ENCODE measurements at regions not wholly inside any gene's neighbourhood (a gene's known extent, or its start where the extent isn't known, plus 50 kb on each side); places are given as distances from the start of the nearest gene placed in this dataset.

DNA sequence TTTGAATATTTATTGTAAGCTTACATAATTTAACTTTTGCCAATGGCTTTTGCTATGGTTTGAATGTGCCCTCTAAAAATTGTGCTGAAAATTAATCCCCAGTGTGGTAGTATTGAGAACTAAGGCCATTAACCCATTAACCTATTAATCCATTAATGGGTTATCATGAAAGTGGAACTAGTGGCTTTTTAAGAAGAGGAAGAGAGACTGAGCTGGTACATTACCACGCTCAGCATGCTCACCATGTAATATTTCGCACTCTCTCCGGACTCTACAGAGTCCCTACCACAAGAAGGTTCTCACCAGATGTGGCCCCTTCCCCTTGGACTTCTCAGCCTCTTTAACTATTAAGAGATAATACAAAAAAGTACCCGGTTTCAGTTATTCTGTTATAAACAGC, 164.4 kb upstream of the ZRANB2 start:
- no peak for DNase-seq (ENCODE audit: low spot score)
- no peak overlapping the region for H3K4me3 Mint-ChIP-seq (ENCODE audit: unreplicated experiment)
- H3K27me3 Mint-ChIP-seq (ENCODE audit: low read depth) = no peaks in the 10 kb centered on the region
- TF ChIP-seq, protein P1, sequence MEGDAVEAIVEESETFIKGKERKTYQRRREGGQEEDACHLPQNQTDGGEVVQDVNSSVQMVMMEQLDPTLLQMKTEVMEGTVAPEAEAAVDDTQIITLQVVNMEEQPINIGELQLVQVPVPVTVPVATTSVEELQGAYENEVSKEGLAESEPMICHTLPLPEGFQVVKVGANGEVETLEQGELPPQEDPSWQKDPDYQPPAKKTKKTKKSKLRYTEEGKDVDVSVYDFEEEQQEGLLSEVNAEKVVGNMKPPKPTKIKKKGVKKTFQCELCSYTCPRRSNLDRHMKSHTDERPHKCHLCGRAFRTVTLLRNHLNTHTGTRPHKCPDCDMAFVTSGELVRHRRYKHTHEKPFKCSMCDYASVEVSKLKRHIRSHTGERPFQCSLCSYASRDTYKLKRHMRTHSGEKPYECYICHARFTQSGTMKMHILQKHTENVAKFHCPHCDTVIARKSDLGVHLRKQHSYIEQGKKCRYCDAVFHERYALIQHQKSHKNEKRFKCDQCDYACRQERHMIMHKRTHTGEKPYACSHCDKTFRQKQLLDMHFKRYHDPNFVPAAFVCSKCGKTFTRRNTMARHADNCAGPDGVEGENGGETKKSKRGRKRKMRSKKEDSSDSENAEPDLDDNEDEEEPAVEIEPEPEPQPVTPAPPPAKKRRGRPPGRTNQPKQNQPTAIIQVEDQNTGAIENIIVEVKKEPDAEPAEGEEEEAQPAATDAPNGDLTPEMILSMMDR (IDR thresholded peaks at IDR 0.05) = no peak
- H3K9me3 Mint-ChIP-seq (ENCODE audit: low read depth) = no peaks in the 10 kb centered on the region
- no peaks in the 10 kb centered on the region for H3K36me3 Mint-ChIP-seq (ENCODE audit: low read depth)
- no peak overlapping the region for H3K27ac Mint-ChIP-seq (ENCODE audit: unreplicated experiment)
- no peaks in the 10 kb centered on the region for H3K4me1 Mint-ChIP-seq (ENCODE audit: low read depth)

DNA sequence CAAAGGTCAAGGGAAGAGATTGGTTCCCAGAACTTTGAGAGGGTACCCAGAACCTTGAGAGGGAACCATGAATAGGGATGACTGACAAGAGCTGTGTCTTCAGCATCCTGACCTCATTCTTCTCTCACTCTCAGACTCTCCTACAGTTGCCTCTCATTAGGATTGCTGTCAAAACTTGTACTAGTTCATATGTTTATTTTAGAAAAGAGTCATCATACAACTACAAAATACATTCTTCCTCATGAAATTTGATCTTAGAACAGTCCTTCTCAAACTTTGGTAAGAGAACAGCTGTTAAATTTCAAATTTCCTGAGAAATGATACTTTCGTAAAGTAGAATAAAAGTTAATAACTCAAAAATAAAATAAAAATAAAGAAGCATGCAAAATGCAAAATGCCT, 161.4 kb upstream of the ZRANB2 start:
- H3K27ac Mint-ChIP-seq (ENCODE audit: unreplicated experiment) = no peak overlapping the region
- DNase-seq (ENCODE audit: low spot score) = no peak
- H3K4me3 Mint-ChIP-seq (ENCODE audit: unreplicated experiment) = no peak overlapping the region
- H3K9me3 Mint-ChIP-seq (ENCODE audit: low read depth) = no peaks in the 10 kb centered on the region
- no peaks in the 10 kb centered on the region for H3K36me3 Mint-ChIP-seq (ENCODE audit: low read depth)
- no peaks in the 10 kb centered on the region for H3K4me1 Mint-ChIP-seq (ENCODE audit: low read depth)
- H3K27me3 Mint-ChIP-seq (ENCODE audit: low read depth) = no peaks in the 10 kb centered on the region
- TF ChIP-seq, protein P1 (IDR thresholded peaks at IDR 0.05) = no peak

DNA sequence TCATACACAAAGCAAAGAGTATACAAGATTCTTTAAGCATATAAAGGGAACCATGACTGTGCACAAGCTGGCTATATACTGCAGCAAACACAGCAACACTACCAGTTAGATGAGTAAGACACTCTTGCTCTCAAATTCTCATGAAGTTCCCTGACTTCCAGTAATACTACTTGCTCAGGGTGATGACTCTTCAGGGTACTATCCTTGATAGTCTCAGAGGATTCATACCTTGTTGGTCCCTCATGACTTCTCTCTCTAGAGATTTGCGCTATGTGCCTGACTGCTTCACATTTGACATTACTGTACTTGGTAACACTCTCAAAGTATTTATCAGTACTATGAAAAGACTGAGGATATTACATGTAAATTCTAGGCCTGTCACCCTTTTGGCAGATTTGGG, 159.8 kb upstream of the ZRANB2 start:
- Mint-ChIP-seq H3K27ac (ENCODE audit: unreplicated experiment) (no peak overlapping the region), H3K9me3 (ENCODE audit: low read depth) (no peaks in the 10 kb centered on the region), H3K4me3 (ENCODE audit: unreplicated experiment) (no peak overlapping the region), H3K36me3 (ENCODE audit: low read depth) (no peaks in the 10 kb centered on the region), H3K27me3 (ENCODE audit: low read depth) (peaks cover 5% of the 10 kb centered on the region), H3K4me1 (ENCODE audit: low read depth) (no peaks in the 10 kb centered on the region)
- no peak for DNase-seq (ENCODE audit: low spot score)
- TF ChIP-seq, protein P1 (IDR thresholded peaks at IDR 0.05) = no peak

DNA sequence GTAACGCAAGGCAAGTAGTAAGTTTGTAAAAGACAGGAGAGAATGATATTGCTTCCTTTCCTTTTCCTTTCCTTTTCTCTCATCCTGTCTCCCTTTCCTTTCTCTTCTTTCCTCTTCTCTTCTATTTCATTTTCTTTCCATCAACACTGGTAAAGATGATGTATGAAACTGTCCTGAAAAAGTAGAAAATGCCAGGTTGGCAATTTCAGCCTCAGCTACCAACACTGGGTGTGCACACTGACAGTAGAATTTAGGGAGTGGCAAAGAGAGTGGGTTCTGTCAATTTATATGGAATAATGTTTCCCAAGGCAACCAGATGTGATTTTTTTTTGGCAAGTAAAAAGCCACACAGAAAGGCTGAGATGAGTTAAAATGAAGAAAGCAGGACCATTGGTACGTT, 155.7 kb upstream of the ZRANB2 start:
- Mint-ChIP-seq H3K27me3 (ENCODE audit: low read depth) (peaks cover 6% of the 10 kb centered on the region), H3K36me3 (ENCODE audit: low read depth) (no peaks in the 10 kb centered on the region), H3K9me3 (ENCODE audit: low read depth) (no peaks in the 10 kb centered on the region), H3K4me1 (ENCODE audit: low read depth) (no peaks in the 10 kb centered on the region), H3K4me3 (ENCODE audit: unreplicated experiment) (no peak overlapping the region), H3K27ac (ENCODE audit: unreplicated experiment) (no peak overlapping the region)
- TF ChIP-seq, protein P1 (IDR thresholded peaks at IDR 0.05) = no peak
- no peak for DNase-seq (ENCODE audit: low spot score)

DNA sequence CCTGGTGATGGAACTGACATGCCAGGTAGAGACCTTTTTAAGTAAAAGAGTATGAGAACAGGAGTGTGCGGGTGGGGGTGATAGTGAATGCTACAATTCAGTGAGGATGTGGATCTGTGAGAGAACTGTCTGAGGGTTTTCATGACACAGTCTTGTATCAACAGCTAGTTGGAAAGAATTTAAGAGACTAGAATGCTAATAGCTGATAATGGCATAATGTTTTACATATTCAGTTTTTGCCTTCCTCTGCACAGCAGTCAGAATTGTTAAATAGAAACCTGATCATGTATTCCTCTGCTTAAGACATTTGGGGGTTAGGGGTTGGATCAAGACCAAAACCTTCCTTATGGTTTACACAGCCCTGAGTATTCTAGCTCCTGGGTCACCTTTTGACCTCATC, 152.8 kb upstream of the ZRANB2 start:
- no peak for DNase-seq (ENCODE audit: low spot score)
- H3K27ac Mint-ChIP-seq (ENCODE audit: unreplicated experiment) = no peak overlapping the region
- no peak overlapping the region for H3K4me3 Mint-ChIP-seq (ENCODE audit: unreplicated experiment)
- H3K4me1 Mint-ChIP-seq (ENCODE audit: low read depth) = peaks cover 4% of the 10 kb centered on the region
- H3K9me3 Mint-ChIP-seq (ENCODE audit: low read depth) = no peaks in the 10 kb centered on the region
- TF ChIP-seq, protein P1 (IDR thresholded peaks at IDR 0.05) = no peak
- no peaks in the 10 kb centered on the region for H3K36me3 Mint-ChIP-seq (ENCODE audit: low read depth)
- H3K27me3 Mint-ChIP-seq (ENCODE audit: low read depth) = peaks cover 16% of the 10 kb centered on the region
